ENCODE measurements at regions not wholly inside any gene's neighbourhood (a gene's known extent, or its start where the extent isn't known, plus 50 kb on each side); places are given as distances from the start of the nearest gene placed in this dataset.

GRCh38 chr9:12988258-12988657 is 213.4 kb downstream of the LURAP1L start:
- no peaks in the 10 kb centered on the region for H3K27me3 ChIP-seq

GRCh38 chr9:12989669-12990068 is 214.8 kb downstream of the LURAP1L start:
- DNase-seq, result no peak
- no peaks in the 10 kb centered on the region for H3K9me3 ChIP-seq
- in situ Hi-C loops (cut with MboI; ENCODE audit: low pct_ligation_motif_present in 1 of 4, low pct_unique_long_range_greater_than_20kb in 1 of 4, low sequenced_read_pairs in 3 of 4), result no loop called here

More at GRCh38 chr9:12988258-12988657, 213.4 kb downstream of the LURAP1L start:
- H3K9me3 ChIP-seq, result no peaks in the 10 kb centered on the region
- 70 to 85% methylated on average over 1 of the region's 1 CpG for WGBS, 2 donors (ENCODE audit: low coverage in 1 of 2)
- H3K4me1 ChIP-seq, result peaks cover 0 to 7% (median 2%) of the 10 kb centered on the region in 4 donors
- no peak overlapping the region for H3K4me3 ChIP-seq
- in situ Hi-C loops (cut with MboI; ENCODE audit: low pct_ligation_motif_present in 1 of 4, low pct_unique_long_range_greater_than_20kb in 1 of 4, low sequenced_read_pairs in 3 of 4), result no loop called here
- no peak overlapping the region for H3K27ac ChIP-seq
- DNase-seq, result no peak
- intact Hi-C loops (cut with DNase I; ENCODE audit: low total_unique reads), result no loop called here
- no peak for TF ChIP-seq POLR2AphosphoS5 (IDR thresholded peaks at IDR 0.05)
- TF ChIP-seq EP300 (IDR thresholded peaks at IDR 0.05; ENCODE audit: low read depth), result no peak
- no peak for TF ChIP-seq POLR2A (IDR thresholded peaks at IDR 0.05)
- TF ChIP-seq CTCF (IDR thresholded peaks at IDR 0.05), result no peak
- no peaks in the 10 kb centered on the region for H3K36me3 ChIP-seq

GRCh38 chr9:12993466-12993865 is 218.6 kb downstream of the LURAP1L start:
- DNase-seq, result no peak
- H3K4me1 ChIP-seq, result no peaks in the 10 kb centered on the region
- in situ Hi-C loops (cut with MboI; ENCODE audit: low pct_ligation_motif_present in 1 of 4, low pct_unique_long_range_greater_than_20kb in 1 of 4, low sequenced_read_pairs in 3 of 4), result no loop called here
- WGBS, 2 donors (ENCODE audit: low coverage in 1 of 2), result 72 to 76% methylated on average over 2 of the region's 2 CpGs
- H3K27ac ChIP-seq, result no peak overlapping the region
- no peak for TF ChIP-seq EP300 (IDR thresholded peaks at IDR 0.05; ENCODE audit: low read depth)
- no peak for TF ChIP-seq POLR2AphosphoS5 (IDR thresholded peaks at IDR 0.05)
- TF ChIP-seq POLR2A (IDR thresholded peaks at IDR 0.05), result no peak
- no peak for TF ChIP-seq CTCF (IDR thresholded peaks at IDR 0.05)
- H3K36me3 ChIP-seq, result no peaks in the 10 kb centered on the region
- no peaks in the 10 kb centered on the region for H3K27me3 ChIP-seq
- H3K4me3 ChIP-seq, result no peak overlapping the region
- no peaks in the 10 kb centered on the region for H3K9me3 ChIP-seq
- intact Hi-C loops (cut with DNase I; ENCODE audit: low total_unique reads), result no loop called here

More at GRCh38 chr9:12989669-12990068, 214.8 kb downstream of the LURAP1L start:
- Histone ChIP-seq H3K4me3 (no peak overlapping the region), H3K27ac (no peak overlapping the region), H3K27me3 (no peaks in the 10 kb centered on the region), H3K36me3 (no peaks in the 10 kb centered on the region), H3K4me1 (no peaks in the 10 kb centered on the region)
- intact Hi-C loops (cut with DNase I; ENCODE audit: low total_unique reads), result no loop called here
- TF ChIP-seq POLR2A (IDR thresholded peaks at IDR 0.05) (no peak), EP300 (IDR thresholded peaks at IDR 0.05; ENCODE audit: low read depth) (no peak), POLR2AphosphoS5 (IDR thresholded peaks at IDR 0.05) (no peak), CTCF (IDR thresholded peaks at IDR 0.05) (no peak)

GRCh38 chr9:12997009-12997408 is 222.2 kb downstream of the LURAP1L start:
- H3K4me1 ChIP-seq, result no peaks in the 10 kb centered on the region
- H3K4me3 ChIP-seq, result no peak overlapping the region
- no peaks in the 10 kb centered on the region for H3K27me3 ChIP-seq
- 23 to 35% methylated on average over 3 of the region's 3 CpGs for WGBS, 2 donors (ENCODE audit: low coverage in 1 of 2)
- H3K27ac ChIP-seq, result no peak overlapping the region
- no peak for TF ChIP-seq POLR2A (IDR thresholded peaks at IDR 0.05)
- no peak for TF ChIP-seq EP300 (IDR thresholded peaks at IDR 0.05; ENCODE audit: low read depth)
- no peak for TF ChIP-seq CTCF (IDR thresholded peaks at IDR 0.05)
- no peak for TF ChIP-seq POLR2AphosphoS5 (IDR thresholded peaks at IDR 0.05)
- H3K36me3 ChIP-seq, result no peaks in the 10 kb centered on the region
- in situ Hi-C loops (cut with MboI; ENCODE audit: low pct_ligation_motif_present in 1 of 4, low pct_unique_long_range_greater_than_20kb in 1 of 4, low sequenced_read_pairs in 3 of 4) (no loop called here), intact Hi-C loops (cut with DNase I; ENCODE audit: low total_unique reads) (no loop called here)
- H3K9me3 ChIP-seq, result no peaks in the 10 kb centered on the region
- DNase-seq, result no peak
